ENCODE measurements at regions not wholly inside any gene's neighbourhood (a gene's known extent, or its start where the extent isn't known, plus 50 kb on each side); places are given as distances from the start of the nearest gene placed in this dataset.
"Not testable (repeated sequence)": the region's sequence is repeated elsewhere in the genome, so short reads cannot be mapped to it uniquely, and the experiment has no call there.

DNA sequence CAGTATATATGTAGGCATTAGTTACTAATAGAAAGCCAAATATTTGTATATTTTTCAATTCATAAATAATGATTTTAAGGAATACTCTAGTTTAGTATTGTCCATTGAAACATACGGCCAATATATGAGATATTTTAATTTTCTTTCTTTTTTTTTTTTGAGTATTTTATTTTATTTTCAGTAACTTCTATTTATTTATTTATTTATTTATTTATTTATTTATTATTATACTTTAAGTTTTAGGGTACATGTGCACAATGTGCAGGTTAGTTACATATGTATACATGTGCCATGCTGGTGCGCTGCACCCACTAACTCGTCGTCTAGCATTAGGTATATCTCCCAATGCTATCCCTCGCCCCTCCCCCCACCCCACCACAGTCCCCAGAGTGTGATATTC lies 2007.1 kb upstream of the CDH6 start:
- not testable (repeated sequence) for H3K27me3 ChIP-seq (ENCODE audit: low read depth, low read length); H4K20me1 ChIP-seq (ENCODE audit: insufficient read depth, low read length); H3K4me3 ChIP-seq (ENCODE audit: low read length); H3K27ac ChIP-seq (ENCODE audit: low read length); H2AFZ ChIP-seq (ENCODE audit: low read depth, low read length); H3K79me2 ChIP-seq (ENCODE audit: low read length); H3K4me2 ChIP-seq (ENCODE audit: low read length); H3K4me1 ChIP-seq (ENCODE audit: low read length); H3K9me3 ChIP-seq (ENCODE audit: insufficient read depth, low read length); H3K36me3 ChIP-seq (replicated peaks; ENCODE audit: low read depth, low read length); H3K9ac ChIP-seq (ENCODE audit: low read length)

DNA sequence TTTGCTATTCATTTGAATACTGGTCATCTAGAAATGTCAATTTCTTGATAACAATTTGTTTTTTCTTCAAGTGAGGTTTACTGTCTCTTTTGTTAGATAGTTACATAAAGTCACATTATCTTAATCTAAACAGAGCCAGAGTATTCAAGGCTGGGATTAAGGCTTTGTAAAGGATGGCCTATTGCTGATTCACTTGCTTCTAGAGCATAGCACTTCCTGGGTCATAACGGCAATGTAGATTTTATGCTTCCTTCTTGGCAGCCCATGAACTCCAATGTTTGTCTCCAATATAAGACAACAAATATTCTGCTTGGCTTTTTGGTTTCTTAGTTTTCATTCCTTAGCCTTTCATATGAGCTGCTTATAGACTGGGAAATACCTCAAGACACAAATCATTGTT lies 2007.9 kb upstream of the CDH6 start:
- Histone ChIP-seq H3K9ac (ENCODE audit: low read length) (no peak overlapping the region), H3K4me2 (ENCODE audit: low read length) (no peak overlapping the region), H3K4me3 (ENCODE audit: low read length) (no peak overlapping the region), H3K36me3 (replicated peaks; ENCODE audit: low read depth, low read length) (no peaks in the 10 kb centered on the region), H3K79me2 (ENCODE audit: low read length) (no peaks in the 10 kb centered on the region), H3K27me3 (ENCODE audit: low read depth, low read length) (no peaks in the 10 kb centered on the region), H3K4me1 (ENCODE audit: low read length) (no peaks in the 10 kb centered on the region), H4K20me1 (ENCODE audit: insufficient read depth, low read length) (no peaks in the 10 kb centered on the region), H3K9me3 (ENCODE audit: insufficient read depth, low read length) (no peaks in the 10 kb centered on the region), H2AFZ (ENCODE audit: low read depth, low read length) (peak overlapping the region; percentile 30; the same call in 1 of the 2 replicates), H3K27ac (ENCODE audit: low read length) (no peak overlapping the region)
- TF ChIP-seq EZH2phosphoT487 (IDR thresholded peaks at IDR 0.05; ENCODE audit: low read depth): no peak
- TF ChIP-seq, protein P1, sequence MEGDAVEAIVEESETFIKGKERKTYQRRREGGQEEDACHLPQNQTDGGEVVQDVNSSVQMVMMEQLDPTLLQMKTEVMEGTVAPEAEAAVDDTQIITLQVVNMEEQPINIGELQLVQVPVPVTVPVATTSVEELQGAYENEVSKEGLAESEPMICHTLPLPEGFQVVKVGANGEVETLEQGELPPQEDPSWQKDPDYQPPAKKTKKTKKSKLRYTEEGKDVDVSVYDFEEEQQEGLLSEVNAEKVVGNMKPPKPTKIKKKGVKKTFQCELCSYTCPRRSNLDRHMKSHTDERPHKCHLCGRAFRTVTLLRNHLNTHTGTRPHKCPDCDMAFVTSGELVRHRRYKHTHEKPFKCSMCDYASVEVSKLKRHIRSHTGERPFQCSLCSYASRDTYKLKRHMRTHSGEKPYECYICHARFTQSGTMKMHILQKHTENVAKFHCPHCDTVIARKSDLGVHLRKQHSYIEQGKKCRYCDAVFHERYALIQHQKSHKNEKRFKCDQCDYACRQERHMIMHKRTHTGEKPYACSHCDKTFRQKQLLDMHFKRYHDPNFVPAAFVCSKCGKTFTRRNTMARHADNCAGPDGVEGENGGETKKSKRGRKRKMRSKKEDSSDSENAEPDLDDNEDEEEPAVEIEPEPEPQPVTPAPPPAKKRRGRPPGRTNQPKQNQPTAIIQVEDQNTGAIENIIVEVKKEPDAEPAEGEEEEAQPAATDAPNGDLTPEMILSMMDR (IDR thresholded peaks at IDR 0.05; ENCODE audit: low read depth, low read length): no peak

DNA sequence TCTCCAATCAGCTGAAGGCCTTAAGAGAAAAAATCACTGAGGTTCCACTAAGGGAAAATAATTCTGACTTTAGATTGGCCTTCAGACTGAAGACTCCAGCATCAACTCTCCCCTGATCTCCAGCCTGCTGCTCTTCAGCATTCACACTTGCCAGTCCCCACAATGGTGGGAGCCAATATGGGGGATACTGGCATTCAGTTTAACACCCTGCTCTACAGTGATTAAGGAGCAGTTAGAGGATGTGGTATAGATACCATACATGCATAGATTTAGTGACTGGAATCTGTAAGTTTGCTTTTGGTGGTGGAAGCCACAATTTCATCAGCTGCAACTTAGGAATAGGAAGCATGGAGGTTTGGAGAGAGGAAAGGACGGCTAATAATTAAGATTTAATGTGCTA lies 2017.7 kb upstream of the CDH6 start:
- no peaks in the 10 kb centered on the region for H3K9me3 ChIP-seq (ENCODE audit: insufficient read depth, low read length)
- H2AFZ ChIP-seq (ENCODE audit: low read depth, low read length): no peak overlapping the region
- no peaks in the 10 kb centered on the region for H3K27me3 ChIP-seq (ENCODE audit: low read depth, low read length)
- H3K4me2 ChIP-seq (ENCODE audit: low read length): no peak overlapping the region
- H4K20me1 ChIP-seq (ENCODE audit: insufficient read depth, low read length): no peaks in the 10 kb centered on the region
- no peaks in the 10 kb centered on the region for H3K4me1 ChIP-seq (ENCODE audit: low read length)
- no peak overlapping the region for H3K9ac ChIP-seq (ENCODE audit: low read length)
- H3K27ac ChIP-seq (ENCODE audit: low read length): no peak overlapping the region
- TF ChIP-seq, protein P1 (IDR thresholded peaks at IDR 0.05; ENCODE audit: low read depth, low read length): no peak
- TF ChIP-seq EZH2phosphoT487 (IDR thresholded peaks at IDR 0.05; ENCODE audit: low read depth): no peak
- H3K4me3 ChIP-seq (ENCODE audit: low read length): no peak overlapping the region
- no peaks in the 10 kb centered on the region for H3K36me3 ChIP-seq (replicated peaks; ENCODE audit: low read depth, low read length)
- H3K79me2 ChIP-seq (ENCODE audit: low read length): no peaks in the 10 kb centered on the region

DNA sequence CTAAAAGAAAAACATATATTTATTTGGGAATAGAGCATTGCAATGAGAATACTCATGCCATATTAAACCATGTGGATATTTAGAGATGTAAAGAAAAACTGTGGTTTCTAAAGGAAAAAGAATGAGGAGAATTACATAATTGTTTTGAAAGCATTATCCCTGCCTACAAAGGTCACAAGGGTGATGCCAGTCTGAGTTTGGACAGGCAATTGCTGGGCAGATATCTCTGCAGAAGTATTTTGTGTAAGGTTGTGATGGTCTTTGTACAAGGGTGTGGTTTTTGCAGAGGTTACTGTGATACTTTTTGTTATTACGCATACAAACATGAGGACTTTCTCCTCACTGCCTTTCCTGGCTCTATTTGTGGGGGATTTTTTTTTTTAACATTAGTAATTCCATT lies 2022.9 kb upstream of the CDH6 start:
- no peak overlapping the region for H3K9ac ChIP-seq (ENCODE audit: low read length)
- H3K4me1 ChIP-seq (ENCODE audit: low read length): no peaks in the 10 kb centered on the region
- TF ChIP-seq EZH2phosphoT487 (IDR thresholded peaks at IDR 0.05; ENCODE audit: low read depth): no peak
- TF ChIP-seq, protein P1 (IDR thresholded peaks at IDR 0.05; ENCODE audit: low read depth, low read length): no peak
- no peaks in the 10 kb centered on the region for H3K27me3 ChIP-seq (ENCODE audit: low read depth, low read length)
- H3K36me3 ChIP-seq (replicated peaks; ENCODE audit: low read depth, low read length): no peaks in the 10 kb centered on the region
- no peak overlapping the region for H3K4me3 ChIP-seq (ENCODE audit: low read length)
- no peak overlapping the region for H3K4me2 ChIP-seq (ENCODE audit: low read length)
- H3K79me2 ChIP-seq (ENCODE audit: low read length): no peaks in the 10 kb centered on the region
- no peak overlapping the region for H2AFZ ChIP-seq (ENCODE audit: low read depth, low read length)
- H4K20me1 ChIP-seq (ENCODE audit: insufficient read depth, low read length): no peaks in the 10 kb centered on the region
- H3K27ac ChIP-seq (ENCODE audit: low read length): no peak overlapping the region
- H3K9me3 ChIP-seq (ENCODE audit: insufficient read depth, low read length): no peaks in the 10 kb centered on the region

DNA sequence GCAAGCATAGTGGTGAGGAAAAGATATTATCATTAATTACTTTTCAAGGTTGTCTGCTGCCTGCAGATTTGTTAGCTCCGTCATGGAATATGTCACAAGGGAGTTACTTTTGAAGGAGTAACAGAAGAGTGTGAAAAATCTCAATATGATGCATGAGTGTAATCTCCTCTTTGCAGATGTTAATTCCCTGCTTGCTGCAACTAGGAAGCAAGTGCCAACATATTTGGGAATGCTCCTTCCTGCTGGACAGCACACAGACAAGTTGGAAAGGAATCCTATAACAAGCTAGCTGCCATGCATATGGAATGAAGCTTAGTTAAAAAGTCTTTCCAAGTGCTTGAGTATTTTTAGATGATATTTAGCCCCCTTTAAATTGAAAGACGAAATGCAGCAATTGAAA lies 2023.6 kb upstream of the CDH6 start:
- Histone ChIP-seq H3K9ac (ENCODE audit: low read length) (no peak overlapping the region), H3K79me2 (ENCODE audit: low read length) (no peaks in the 10 kb centered on the region), H3K9me3 (ENCODE audit: insufficient read depth, low read length) (no peaks in the 10 kb centered on the region), H4K20me1 (ENCODE audit: insufficient read depth, low read length) (no peaks in the 10 kb centered on the region), H3K27ac (ENCODE audit: low read length) (no peak overlapping the region), H3K36me3 (replicated peaks; ENCODE audit: low read depth, low read length) (no peaks in the 10 kb centered on the region), H3K4me1 (ENCODE audit: low read length) (no peaks in the 10 kb centered on the region), H2AFZ (ENCODE audit: low read depth, low read length) (no peak overlapping the region), H3K4me3 (ENCODE audit: low read length) (no peak overlapping the region), H3K4me2 (ENCODE audit: low read length) (no peak overlapping the region), H3K27me3 (ENCODE audit: low read depth, low read length) (no peaks in the 10 kb centered on the region)
- TF ChIP-seq, protein P1 (IDR thresholded peaks at IDR 0.05; ENCODE audit: low read depth, low read length): no peak
- TF ChIP-seq EZH2phosphoT487 (IDR thresholded peaks at IDR 0.05; ENCODE audit: low read depth): no peak

All from OCI-LY3 (cell line).